K562 (cell line): ENCODE measurements at regions not wholly inside any gene's neighbourhood (a gene's known extent, or its start where the extent isn't known, plus 50 kb on each side); places are given as distances from the start of the nearest gene placed in this dataset.

Experiments
- ATAC-seq: fragments of 200-7000 bp; cut with Tn5 transposase; 3 replicates; pipeline ENCODE4 v1.9.1; 2020; ENCODE audit warnings: moderate library complexity
- BruUV-seq: library from RNA; stranded (reverse); fragments of 400-500 nt; replicated peaks from 2 replicates; lab custom pipeline; 2021; lab: Mats Ljungman, UMichigan
- CTCF ChIA-PET: fragments of 300-600 bp; formaldehyde crosslinking; extraction: SDS; loops from one replicate; lab custom pipeline; 2021; ENCODE audit warnings: low intra/inter-chr PET ratio; lab: Yijun Ruan, JAX
- POLR2A ChIA-PET: fragments of 300-600, 350-650 bp; sonication (Branson Sonifier 250); formaldehyde crosslinking; extraction: SDS; loops from one replicate; lab custom pipeline; 2021; ENCODE audit warnings: antibody characterized with exemption, inconsistent platforms; lab: Yijun Ruan, JAX
- DNase-seq, 4 experiments: peaks; one replicate each; pipeline versions ENCODE4 v3.0.0 to v3.0.0-alpha.2; 2011 to 2018; ENCODE audit warnings: low spot score in 3 of 4, mixed read lengths in 3 of 4; ENCODE audit errors: extremely low read depth in 1 of 4
- FAIRE-seq: peaks from 2 replicates; lab custom pipeline; 2011; peaks lifted over from hg19 to GRCh38; lab: Jason Lieb, UNC
- H2AFZ ChIP-seq: 2 replicates; pipeline ENCODE4 v1.6.0; 2011; ENCODE audit warnings: low read depth, low read length, control low read depth, inconsistent platforms
- H3K27ac ChIP-seq: fragments of 200-600 bp; 3 replicates; pipeline ENCODE4 v1.8.0; 2011; ENCODE audit warnings: low read depth, mild to moderate bottlenecking, control low read depth, inconsistent platforms, low read length, moderate library complexity, mixed read lengths; ENCODE audit errors: extremely low read depth
- H3K27me3 ChIP-seq, 2 experiments: fragments of 300-600 bp in 1 of 2; 2 replicates in 1 of 2; 3 replicates in 1 of 2; pipeline versions ENCODE4 v1.6.0 to v1.8.0; 2011; ENCODE audit warnings: inconsistent platforms in 2 of 2, low read length in 2 of 2, mild to moderate bottlenecking in 1 of 2, mixed read lengths in 1 of 2, moderate library complexity in 1 of 2; ENCODE audit not compliant: control insufficient read depth in 2 of 2, insufficient read depth in 2 of 2
- H3K36me3 ChIP-seq: fragments of 300-600 bp; 3 replicates; pipeline ENCODE4 v1.8.0; 2011; ENCODE audit warnings: mild to moderate bottlenecking, low read length, inconsistent platforms; ENCODE audit not compliant: control insufficient read depth, insufficient read depth
- H3K4me1 ChIP-seq, 2 experiments: fragments of 200-600 bp in 1 of 2; replicated peaks in 1 of 2; 2 replicates in 1 of 2; 3 replicates in 1 of 2; pipeline versions ENCODE4 v1.5.1 to v1.8.0; 2011; ENCODE audit warnings: inconsistent platforms in 2 of 2, low read length in 2 of 2, mild to moderate bottlenecking in 1 of 2, mixed read lengths in 1 of 2, moderate library complexity in 1 of 2; ENCODE audit not compliant: control insufficient read depth in 2 of 2, insufficient read depth in 2 of 2
- H3K4me2 ChIP-seq: 2 replicates; pipeline ENCODE4 v1.6.1; 2011; ENCODE audit warnings: low read length, control low read depth, inconsistent platforms, mixed read lengths; ENCODE audit not compliant: insufficient read depth
- H3K4me3 ChIP-seq: fragments of 200-600 bp; sonication (generic), shearing (Covaris generic); 2 replicates; pipeline ENCODE4 v1.5.1; 2016; ENCODE audit warnings: control low read depth, inconsistent platforms
- H3K79me2 ChIP-seq: fragments of 200-600 bp; 3 replicates; pipeline ENCODE4 v1.8.0; 2011; ENCODE audit warnings: low read length, inconsistent platforms; ENCODE audit not compliant: control insufficient read depth, insufficient read depth
- H3K9ac ChIP-seq, 2 experiments: 2 replicates each; pipeline versions ENCODE4 v1.6.0 to v1.6.1; 2011; ENCODE audit warnings: low read depth in 2 of 2, low read length in 2 of 2, control low read depth in 1 of 2, inconsistent platforms in 1 of 2, mild to moderate bottlenecking in 1 of 2, mixed read lengths in 1 of 2; ENCODE audit not compliant: insufficient read depth in 1 of 2
- H3K9me1 ChIP-seq: one replicate; pipeline ENCODE4 v1.6.0; 2011; ENCODE audit warnings: inconsistent platforms, mild to moderate bottlenecking, low read length, moderate library complexity; ENCODE audit not compliant: control insufficient read depth, insufficient read depth
- H3K9me3 ChIP-seq: replicated peaks from 2 replicates; pipeline ENCODE4 v1.5.1; 2011; ENCODE audit warnings: low read depth, low read length, inconsistent platforms; ENCODE audit not compliant: control insufficient read depth, insufficient read depth
- H4K20me1 ChIP-seq: replicated peaks from 2 replicates; pipeline ENCODE4 v1.6.1; 2011; ENCODE audit warnings: low read length, inconsistent platforms, mixed read lengths; ENCODE audit not compliant: control insufficient read depth, insufficient read depth
- BACH1 ChIP-seq: fragments of 200-800 bp; sonication (Bioruptor generic); IDR thresholded peaks from 2 replicates; pipeline ENCODE4 v1.6.1; 2016; ENCODE audit warnings: missing genetic modification characterization, missing compliant biosample characterization
- CCNT2 ChIP-seq: IDR thresholded peaks from 2 replicates; pipeline ENCODE4 v1.6.1; 2011; ENCODE audit warnings: borderline replicate concordance, low read depth, mild to moderate bottlenecking, moderate library complexity, mixed read lengths, low read length; ENCODE audit not compliant: insufficient read length; ENCODE audit errors: extremely low read depth
- EP400 ChIP-seq: fragments of 450-650 bp; IDR thresholded peaks from 2 replicates; pipeline ENCODE4 v1.6.1; 2017; ENCODE audit warnings: antibody characterized with exemption, mild to moderate bottlenecking, moderate library complexity
- ETS2 ChIP-seq: IDR thresholded peaks from 2 replicates; pipeline ENCODE4 v1.6.1; 2016; ENCODE audit warnings: borderline replicate concordance, missing genetic modification characterization, mild to moderate bottlenecking, moderate library complexity, missing compliant biosample characterization; ENCODE audit not compliant: poor library complexity, severe bottlenecking
- HMG20A ChIP-seq: fragments of 450-650 bp; formaldehyde crosslinking; conservative IDR thresholded peaks from 2 replicates; pipeline ENCODE4 v1.4.0; 2020; ENCODE audit warnings: mild to moderate bottlenecking, mixed read lengths
- KDM1A ChIP-seq, 2 experiments: fragments of 450-650 bp; IDR thresholded peaks; 2 replicates each; pipeline ENCODE4 v1.6.1; 2016; ENCODE audit warnings: mild to moderate bottlenecking in 2 of 2
- MTA3 ChIP-seq: fragments of 450-650 bp; formaldehyde crosslinking; IDR thresholded peaks from 2 replicates; pipeline ENCODE4 v1.6.1; 2017; ENCODE audit warnings: mild to moderate bottlenecking, borderline replicate concordance
- NCOA6 ChIP-seq: fragments of 450-650 bp; IDR thresholded peaks from 2 replicates; pipeline ENCODE4 v1.6.1; 2017; ENCODE audit warnings: mild to moderate bottlenecking
- PTTG1 ChIP-seq: fragments of 450-650 bp; IDR thresholded peaks from 2 replicates; pipeline ENCODE4 v1.6.1; 2016; ENCODE audit warnings: low read depth, mild to moderate bottlenecking, missing genetic modification characterization, missing compliant biosample characterization
- PURB ChIP-seq: sonication (generic); formaldehyde crosslinking; IDR thresholded peaks from 2 replicates; pipeline ENCODE4 v1.9.0; 2021; ENCODE audit warnings: low read depth, mild to moderate bottlenecking, missing genetic modification reagents
- RFX7 ChIP-seq: fragments of 250-450 bp; sonication (Bioruptor Pico); IDR thresholded peaks from 2 replicates; pipeline ENCODE4 v1.5.1; 2021; ENCODE audit warnings: mild to moderate bottlenecking
- XRCC3 ChIP-seq: fragments of 450-650 bp; IDR thresholded peaks from 2 replicates; pipeline ENCODE4 v1.6.1; 2017; ENCODE audit warnings: mild to moderate bottlenecking, moderate library complexity
- ZFP30 ChIP-seq: fragments of 250-450 bp; sonication (Bioruptor Pico); IDR thresholded peaks from 2 replicates; pipeline ENCODE4 v1.8.0; 2022; ENCODE audit warnings: moderate library complexity, mild to moderate bottlenecking, inconsistent platforms, borderline replicate concordance
- ZNF518B ChIP-seq: fragments of 250-450 bp; sonication (Bioruptor Pico); IDR thresholded peaks from 2 replicates; pipeline ENCODE4 v1.5.0; 2021; ENCODE audit warnings: mild to moderate bottlenecking, moderate library complexity
- WGBS: fragments of 100-300 bp; shearing (Covaris generic); methylation state at CpG from one replicate; pipeline ENCODE4 v1.1.6; 2016; ENCODE audit warnings: low coverage, mixed read lengths; ENCODE audit not compliant: insufficient coverage; ENCODE audit errors: missing lambda C conversion rate; 5-methylcytosine and 5-hydroxymethylcytosine counted together
- in situ Hi-C: fragments of 300-500 bp; cut with MboI; formaldehyde crosslinking; loops from 4 replicates; pipeline ENCODE4 v1.15.0; 2018; ENCODE audit warnings: inconsistent platforms, mixed read lengths
- intact Hi-C: fragments of 100-400 bp; cut with micrococcal nuclease; formaldehyde crosslinking; loops from 2 replicates; pipeline ENCODE4 v1.14.2; 2022

- Histone ChIP-seq H3K4me1 (no peaks in the 10 kb centered on the region), H2AFZ (no peak overlapping the region), H3K27me3 (no peaks in the 10 kb centered on the region), H3K9ac (no peak overlapping the region), H3K4me3 (no peak overlapping the region), H3K4me2 (no peak overlapping the region), H3K9me3 (no peaks in the 10 kb centered on the region), H3K27ac (no peak overlapping the region), H3K36me3 (no peaks in the 10 kb centered on the region), H3K9me1 (no peaks in the 10 kb centered on the region), H3K79me2 (no peaks in the 10 kb centered on the region), H4K20me1 (no peaks in the 10 kb centered on the region)
- intact Hi-C loops (no loop called here), in situ Hi-C loops (no loop called here)
- no peak for FAIRE-seq
- no peak for ATAC-seq
- 0% methylated on average over 3 of the region's 4 CpGs for WGBS
- no peak for DNase-seq
- POLR2A ChIA-PET, result no interaction called here
- no TSS peak for BruUV-seq
- CTCF ChIA-PET, result no interaction called here
- no peak for TF ChIP-seq NCOA6
- no peak for TF ChIP-seq PURB (CRISPR knock-in tag)
- TF ChIP-seq KDM1A (IDR thresholded peaks at IDR 0.05), result no peak
- no peak for TF ChIP-seq XRCC3
- TF ChIP-seq ETS2 (tag), result no peak
- no peak for TF ChIP-seq BACH1 (tag)
- no peak for TF ChIP-seq ZFP30 (CRISPR knock-in tag)
- TF ChIP-seq MTA3, result no peak
- no peak for TF ChIP-seq PTTG1
- no peak for TF ChIP-seq RFX7 (CRISPR knock-in tag)
- no peak for TF ChIP-seq CCNT2
- no peak for TF ChIP-seq EP400
- no peak for TF ChIP-seq HMG20A (CRISPR knock-in tag)
- no peak for TF ChIP-seq ZNF518B (CRISPR knock-in tag)
Measured at GRCh38 chr13:86830046-86830445, 841.1 kb upstream of the SLITRK5 start.
